GF-D8 (cell line): ENCODE measurements at regions not wholly inside any gene's neighbourhood (a gene's known extent, or its start where the extent isn't known, plus 50 kb on each side); places are given as distances from the start of the nearest gene placed in this dataset.

Source experiments
- DNase-seq: peaks from one replicate; lab custom pipeline; 2025; lab: John Stamatoyannopoulos, UW

GRCh38 chr7:85781606-85782005, 594.8 kb upstream of the SEMA3D start:
- no peak for DNase-seq

- no peak for DNase-seq
These were observed 590.0 kb upstream of the SEMA3D start for GRCh38 chr7:85776691-85777345.

- DNase-seq = no peak
These were observed 588.6 kb upstream of the SEMA3D start for GRCh38 chr7:85775431-85775830.

GRCh38 chr7:85774986-85775385, 588.1 kb upstream of the SEMA3D start:
- DNase-seq = no peak

- no peak for DNase-seq
These were observed 586.4 kb upstream of the SEMA3D start for GRCh38 chr7:85773116-85773728.

- no peak for DNase-seq
These were observed 584.7 kb upstream of the SEMA3D start for GRCh38 chr7:85771516-85771915.

- DNase-seq = no peak
These were observed 583.5 kb upstream of the SEMA3D start for GRCh38 chr7:85770332-85770731.

- no peak for DNase-seq
These were observed 578.9 kb upstream of the SEMA3D start for GRCh38 chr7:85765698-85766298.

GRCh38 chr7:85764034-85764433, 577.2 kb upstream of the SEMA3D start:
- no peak for DNase-seq

- DNase-seq = no peak
These were observed 570.5 kb upstream of the SEMA3D start for GRCh38 chr7:85757348-85757747.

- peak; percentile 11 for DNase-seq
These were observed 563.6 kb upstream of the SEMA3D start for GRCh38 chr7:85750454-85750949.

- no peak for DNase-seq
These were observed 563.0 kb upstream of the SEMA3D start for GRCh38 chr7:85749696-85750453.

GRCh38 chr7:85748861-85749260, 562.0 kb upstream of the SEMA3D start:
- no peak for DNase-seq

- DNase-seq = no peak
These were observed 550.6 kb upstream of the SEMA3D start for GRCh38 chr7:85737426-85737825.

- DNase-seq = no peak
These were observed 549.2 kb upstream of the SEMA3D start for GRCh38 chr7:85736085-85736484.

GRCh38 chr7:85734823-85735222, 548.0 kb upstream of the SEMA3D start:
- DNase-seq = no peak

- no peak for DNase-seq
These were observed 546.5 kb upstream of the SEMA3D start for GRCh38 chr7:85733169-85733915.

GRCh38 chr7:85730012-85730411, 543.2 kb upstream of the SEMA3D start:
- no peak for DNase-seq

GRCh38 chr7:85725026-85725425, 538.2 kb upstream of the SEMA3D start:
- DNase-seq = no peak

- peak; percentile 55 for DNase-seq
These were observed 533.4 kb upstream of the SEMA3D start for GRCh38 chr7:85719981-85720953.

- no peak for DNase-seq
These were observed 529.5 kb upstream of the SEMA3D start for GRCh38 chr7:85716353-85716752.
